ENCODE measurements at regions not wholly inside any gene's neighbourhood (a gene's known extent, or its start where the extent isn't known, plus 50 kb on each side); places are given as distances from the start of the nearest gene placed in this dataset.
"Not testable (repeated sequence)": the region's sequence is repeated elsewhere in the genome, so short reads cannot be mapped to it uniquely, and the experiment has no call there.

DNA sequence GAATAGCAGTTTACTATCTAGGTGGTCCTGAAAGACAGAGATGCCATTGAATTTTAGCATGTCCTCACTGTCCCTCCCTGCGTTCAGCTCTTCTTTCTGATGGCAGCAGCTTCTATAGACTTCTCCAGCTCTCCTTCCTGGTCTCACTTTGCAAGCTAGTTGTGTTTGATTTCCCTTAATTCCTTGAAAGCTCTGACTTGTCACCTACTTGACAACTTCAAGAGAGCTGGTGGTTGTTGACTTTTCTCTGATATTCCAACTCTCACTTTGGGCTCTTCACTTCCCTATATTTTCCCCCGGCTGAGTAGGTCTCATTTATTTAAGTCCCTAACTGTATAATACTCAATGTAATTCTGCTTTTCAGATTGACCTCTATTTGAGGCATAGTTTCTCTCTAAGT lies 1825.0 kb upstream of the RAG2 start:
- Histone ChIP-seq H3K4me3 (ENCODE audit: low read depth in 1 of 2, low read length in 2 of 2) (no peak overlapping the region), H3K4me1 (ENCODE audit: insufficient read depth, low read length) (no peaks in the 10 kb centered on the region), H3K36me3 (ENCODE audit: insufficient read depth, low read length) (no peaks in the 10 kb centered on the region), H3K27ac (ENCODE audit: low read depth, low read length) (no peak overlapping the region), H3K9me3 (ENCODE audit: low read length) (no peaks in the 10 kb centered on the region), H3K27me3 (ENCODE audit: control insufficient read depth in 1 of 2, insufficient read depth in 2 of 2, low read length in 2 of 2) (no peaks in the 10 kb centered on the region), H3K9ac (ENCODE audit: low read length) (no peak overlapping the region)

DNA sequence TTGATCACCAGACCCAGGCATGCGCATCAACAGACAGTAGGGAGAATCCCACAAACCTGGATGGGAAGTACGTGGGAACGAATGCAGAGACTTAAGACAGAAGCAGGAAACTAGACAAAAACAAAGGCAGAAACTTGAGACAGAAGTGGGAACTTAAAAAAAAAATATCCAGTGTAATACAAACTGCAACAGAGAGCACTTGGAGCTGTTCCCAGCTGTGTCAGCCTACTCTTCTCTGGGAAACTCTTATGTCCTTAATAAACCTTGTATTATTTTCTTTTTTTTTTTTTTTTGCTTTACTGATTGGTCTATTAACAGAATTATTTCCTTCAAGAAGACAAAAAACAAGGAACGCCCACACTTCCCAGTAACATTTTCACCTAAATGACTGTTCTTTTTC lies 1818.1 kb upstream of the RAG2 start:
- H3K9me3 ChIP-seq (ENCODE audit: low read length), result no peaks in the 10 kb centered on the region
- no peaks in the 10 kb centered on the region for H3K4me1 ChIP-seq (ENCODE audit: insufficient read depth, low read length)
- H3K4me3 ChIP-seq (ENCODE audit: low read depth in 1 of 2, low read length in 2 of 2), result no peak overlapping the region
- no peaks in the 10 kb centered on the region for H3K36me3 ChIP-seq (ENCODE audit: insufficient read depth, low read length)
- no peak overlapping the region for H3K9ac ChIP-seq (ENCODE audit: low read length)
- no peak overlapping the region for H3K27ac ChIP-seq (ENCODE audit: low read depth, low read length)
- H3K27me3 ChIP-seq (ENCODE audit: control insufficient read depth in 1 of 2, insufficient read depth in 2 of 2, low read length in 2 of 2), result no peaks in the 10 kb centered on the region

DNA sequence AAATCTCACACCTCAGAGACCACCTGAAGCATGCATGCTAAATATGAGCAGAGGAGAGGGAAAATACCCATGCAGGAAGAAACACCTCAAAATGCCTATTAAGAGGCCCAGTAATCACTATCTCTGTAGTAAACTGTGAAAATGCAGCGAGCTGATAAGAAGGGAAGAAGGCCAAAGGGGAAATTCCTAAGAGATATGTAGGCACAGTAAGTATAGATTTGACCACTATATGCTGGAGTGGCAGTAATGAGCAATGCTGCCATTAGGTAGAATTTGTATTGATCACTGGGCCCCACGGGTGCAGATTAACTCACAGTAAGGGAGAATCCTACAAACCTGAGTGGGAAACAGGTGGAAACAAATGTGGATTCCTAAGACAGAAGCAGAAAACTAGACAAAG lies 1813.1 kb upstream of the RAG2 start:
- H3K9ac ChIP-seq (ENCODE audit: low read length), result no peak overlapping the region
- no peaks in the 10 kb centered on the region for H3K36me3 ChIP-seq (ENCODE audit: insufficient read depth, low read length)
- no peaks in the 10 kb centered on the region for H3K27me3 ChIP-seq (ENCODE audit: control insufficient read depth in 1 of 2, insufficient read depth in 2 of 2, low read length in 2 of 2)

DNA sequence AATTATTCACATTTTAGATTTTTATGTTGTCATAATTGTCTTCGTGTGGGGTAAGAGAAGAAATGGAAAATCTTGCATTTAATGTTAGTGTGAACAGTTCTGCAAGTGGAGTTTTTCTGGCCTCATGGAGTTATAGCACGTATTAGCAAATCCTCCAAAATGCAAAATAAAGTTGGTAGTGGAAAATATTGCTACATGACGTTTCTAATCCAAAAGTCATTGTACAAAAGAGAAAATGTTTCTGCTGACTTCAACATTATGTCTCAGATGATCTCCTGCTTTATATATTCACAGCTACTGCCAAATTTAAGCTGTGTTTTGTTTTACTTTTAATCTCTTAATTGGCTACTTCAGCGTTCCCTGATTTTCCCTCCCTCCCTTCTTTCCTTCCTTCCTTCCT lies 1804.0 kb upstream of the RAG2 start:
- H3K27ac ChIP-seq (ENCODE audit: low read depth, low read length), result no peak overlapping the region
- H3K4me1 ChIP-seq (ENCODE audit: insufficient read depth, low read length), result no peaks in the 10 kb centered on the region
- no peaks in the 10 kb centered on the region for H3K36me3 ChIP-seq (ENCODE audit: insufficient read depth, low read length)
- no peak overlapping the region for H3K4me3 ChIP-seq (ENCODE audit: low read depth in 1 of 2, low read length in 2 of 2)
- no peaks in the 10 kb centered on the region for H3K27me3 ChIP-seq (ENCODE audit: control insufficient read depth in 1 of 2, insufficient read depth in 2 of 2, low read length in 2 of 2)
- no peaks in the 10 kb centered on the region for H3K9me3 ChIP-seq (ENCODE audit: low read length)
- no peak overlapping the region for H3K9ac ChIP-seq (ENCODE audit: low read length)

More for the DNA sequence above, 1813.1 kb upstream of the RAG2 start:
- no peaks in the 10 kb centered on the region for H3K9me3 ChIP-seq (ENCODE audit: low read length)
- H3K4me1 ChIP-seq (ENCODE audit: insufficient read depth, low read length), result no peaks in the 10 kb centered on the region
- no peak overlapping the region for H3K27ac ChIP-seq (ENCODE audit: low read depth, low read length)
- no peak overlapping the region for H3K4me3 ChIP-seq (ENCODE audit: low read depth in 1 of 2, low read length in 2 of 2)

DNA sequence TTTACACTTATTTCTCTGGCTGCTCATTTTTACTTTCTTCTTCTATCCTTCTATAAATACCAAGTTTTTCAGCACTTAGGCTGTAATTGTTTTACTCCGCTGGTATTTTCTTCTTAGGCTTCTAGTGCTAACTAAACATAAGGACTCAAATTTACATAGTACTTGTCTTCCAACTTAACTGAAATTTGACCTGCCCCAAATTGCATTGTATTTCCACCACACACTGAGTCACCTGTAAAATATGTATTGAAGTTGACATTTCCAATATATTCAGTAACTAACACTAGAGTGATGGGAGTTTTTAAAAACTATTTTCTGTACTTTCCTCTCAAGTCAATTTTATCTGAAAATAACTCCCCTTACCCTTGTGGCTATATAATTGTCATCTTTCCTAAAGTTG lies 1794.1 kb upstream of the RAG2 start:
- H3K36me3 ChIP-seq (ENCODE audit: insufficient read depth, low read length), result no peaks in the 10 kb centered on the region

DNA sequence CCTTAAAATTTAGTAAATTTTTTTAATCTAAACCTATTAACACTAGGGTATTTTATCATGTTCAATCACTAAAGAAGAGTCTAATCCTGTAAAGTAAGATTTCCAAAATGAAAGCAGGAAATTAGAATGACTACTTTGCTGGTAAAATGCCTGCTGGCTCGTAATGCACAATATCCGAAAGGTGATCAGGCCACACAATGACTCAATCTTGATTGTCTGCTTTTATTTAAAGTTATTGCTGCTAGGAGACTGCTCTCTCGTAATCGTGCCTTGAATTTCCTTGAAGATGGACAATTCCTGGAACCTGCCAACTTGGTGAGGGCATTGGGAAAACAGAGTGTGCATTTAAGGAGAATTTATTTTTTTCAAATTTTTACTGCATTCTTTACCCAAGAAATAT lies 1786.5 kb upstream of the RAG2 start:
- Histone ChIP-seq H3K4me1 (ENCODE audit: insufficient read depth, low read length) (no peaks in the 10 kb centered on the region), H3K9me3 (ENCODE audit: low read length) (no peaks in the 10 kb centered on the region), H3K27me3 (ENCODE audit: control insufficient read depth in 1 of 2, insufficient read depth in 2 of 2, low read length in 2 of 2) (no peaks in the 10 kb centered on the region), H3K27ac (ENCODE audit: low read depth, low read length) (no peak overlapping the region), H3K4me3 (ENCODE audit: low read depth in 1 of 2, low read length in 2 of 2) (no peak overlapping the region), H3K9ac (ENCODE audit: low read length) (no peak overlapping the region), H3K36me3 (ENCODE audit: insufficient read depth, low read length) (no peaks in the 10 kb centered on the region)

More for the DNA sequence above, 1794.1 kb upstream of the RAG2 start:
- Histone ChIP-seq H3K9me3 (ENCODE audit: low read length) (no peaks in the 10 kb centered on the region), H3K27ac (ENCODE audit: low read depth, low read length) (no peak overlapping the region), H3K27me3 (ENCODE audit: control insufficient read depth in 1 of 2, insufficient read depth in 2 of 2, low read length in 2 of 2) (no peaks in the 10 kb centered on the region), H3K4me1 (ENCODE audit: insufficient read depth, low read length) (no peaks in the 10 kb centered on the region), H3K9ac (ENCODE audit: low read length) (no peak overlapping the region), H3K4me3 (ENCODE audit: low read depth in 1 of 2, low read length in 2 of 2) (no peak overlapping the region)

DNA sequence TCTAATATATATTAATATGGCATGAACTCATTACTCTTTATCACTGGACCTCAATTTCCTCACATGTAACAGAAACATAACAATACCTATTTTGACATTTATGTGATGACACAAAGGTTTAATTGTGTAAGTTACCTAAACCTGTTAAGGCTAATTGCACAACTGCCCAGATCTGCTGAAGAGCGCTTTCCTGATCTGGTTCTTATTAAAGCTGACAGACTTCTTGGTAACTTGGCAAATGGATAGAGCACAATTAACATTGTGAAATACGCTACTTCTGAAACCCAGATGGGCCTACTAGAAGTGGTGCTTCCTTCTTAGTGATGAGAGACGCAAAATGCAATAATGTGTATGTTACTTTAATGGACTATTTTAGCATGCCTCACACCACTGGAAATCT lies 1767.2 kb upstream of the RAG2 start:
- H3K36me3 ChIP-seq (ENCODE audit: insufficient read depth, low read length), result no peaks in the 10 kb centered on the region
- H3K9me3 ChIP-seq (ENCODE audit: low read length), result no peaks in the 10 kb centered on the region
- H3K27ac ChIP-seq (ENCODE audit: low read depth, low read length), result no peak overlapping the region
- H3K4me1 ChIP-seq (ENCODE audit: insufficient read depth, low read length), result no peaks in the 10 kb centered on the region
- no peak overlapping the region for H3K4me3 ChIP-seq (ENCODE audit: low read depth in 1 of 2, low read length in 2 of 2)
- H3K27me3 ChIP-seq (ENCODE audit: control insufficient read depth in 1 of 2, insufficient read depth in 2 of 2, low read length in 2 of 2), result no peaks in the 10 kb centered on the region
- no peak overlapping the region for H3K9ac ChIP-seq (ENCODE audit: low read length)

DNA sequence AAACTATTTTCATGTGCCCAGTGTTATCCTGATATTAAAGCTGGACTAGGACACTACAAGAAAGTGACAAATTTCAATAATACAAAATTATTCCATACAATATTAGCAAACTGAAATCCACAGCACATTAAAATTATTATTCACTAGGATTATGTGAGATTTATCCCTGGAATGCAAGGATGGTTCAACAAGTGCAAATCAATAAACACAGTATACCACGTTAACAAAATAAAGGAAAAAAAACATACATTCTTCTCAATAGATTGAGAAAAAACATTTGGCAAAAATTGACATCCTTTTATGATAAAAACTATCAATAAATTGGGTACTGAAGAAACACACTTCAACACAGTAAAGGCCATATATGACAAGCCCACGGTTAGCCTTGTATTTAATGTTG lies 1758.2 kb upstream of the RAG2 start:
- H3K27me3 ChIP-seq (ENCODE audit: control insufficient read depth in 1 of 2, insufficient read depth in 2 of 2, low read length in 2 of 2), result no peaks in the 10 kb centered on the region
- H3K9ac ChIP-seq (ENCODE audit: low read length), result no peak overlapping the region
- no peaks in the 10 kb centered on the region for H3K9me3 ChIP-seq (ENCODE audit: low read length)
- H3K36me3 ChIP-seq (ENCODE audit: insufficient read depth, low read length), result no peaks in the 10 kb centered on the region
- no peak overlapping the region for H3K27ac ChIP-seq (ENCODE audit: low read depth, low read length)
- no peaks in the 10 kb centered on the region for H3K4me1 ChIP-seq (ENCODE audit: insufficient read depth, low read length)
- H3K4me3 ChIP-seq (ENCODE audit: low read depth in 1 of 2, low read length in 2 of 2), result no peak overlapping the region

DNA sequence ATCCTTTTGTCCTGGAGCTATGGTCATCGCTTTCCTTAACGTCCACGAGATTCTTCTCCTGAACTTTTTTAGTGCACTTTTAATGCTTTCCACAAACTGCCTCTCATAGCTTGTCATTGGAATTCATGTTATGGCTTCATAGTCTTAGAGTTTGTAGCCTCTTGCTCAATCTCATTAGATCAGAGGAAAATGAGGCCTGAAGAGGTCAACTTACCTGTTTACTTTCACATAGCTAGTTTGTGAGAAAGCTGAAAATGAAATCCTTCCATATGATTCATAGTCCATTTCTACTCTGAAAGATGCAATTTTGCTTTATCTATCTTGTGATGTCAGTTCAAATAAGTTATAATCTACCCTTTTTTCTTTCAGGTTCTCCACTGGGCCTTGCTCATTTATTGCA lies 1747.2 kb upstream of the RAG2 start:
- Histone ChIP-seq H3K36me3 (ENCODE audit: insufficient read depth, low read length) (no peaks in the 10 kb centered on the region), H3K9ac (ENCODE audit: low read length) (no peak overlapping the region), H3K4me1 (ENCODE audit: insufficient read depth, low read length) (no peaks in the 10 kb centered on the region), H3K9me3 (ENCODE audit: low read length) (no peaks in the 10 kb centered on the region), H3K27ac (ENCODE audit: low read depth, low read length) (no peak overlapping the region), H3K27me3 (ENCODE audit: control insufficient read depth in 1 of 2, insufficient read depth in 2 of 2, low read length in 2 of 2) (no peaks in the 10 kb centered on the region), H3K4me3 (ENCODE audit: low read depth in 1 of 2, low read length in 2 of 2) (no peak overlapping the region)

DNA sequence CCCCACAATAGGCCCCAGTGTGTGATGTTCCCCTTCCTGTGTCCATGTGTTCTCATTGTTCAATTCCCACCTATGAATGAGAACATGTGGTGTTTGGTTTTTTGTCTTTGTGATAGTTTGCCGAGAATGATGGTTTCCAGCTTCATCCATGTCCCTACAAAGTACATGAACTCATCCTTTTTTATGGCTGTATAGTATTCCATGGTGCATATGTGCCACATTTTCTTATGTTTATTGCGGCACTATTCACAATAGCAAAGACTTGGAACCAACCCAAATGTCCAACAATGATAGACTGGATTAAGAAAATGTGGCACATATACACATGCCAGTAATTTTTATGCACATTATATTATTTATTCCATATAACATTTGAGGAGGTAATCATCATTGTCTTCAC lies 1743.6 kb upstream of the RAG2 start:
- not testable (repeated sequence) for H3K9me3 ChIP-seq (ENCODE audit: low read length); H3K27me3 ChIP-seq (ENCODE audit: control insufficient read depth in 1 of 2, insufficient read depth in 2 of 2, low read length in 2 of 2); H3K4me1 ChIP-seq (ENCODE audit: insufficient read depth, low read length); H3K4me3 ChIP-seq (ENCODE audit: low read depth in 1 of 2, low read length in 2 of 2); H3K36me3 ChIP-seq (ENCODE audit: insufficient read depth, low read length); H3K27ac ChIP-seq (ENCODE audit: low read depth, low read length); H3K9ac ChIP-seq (ENCODE audit: low read length)

DNA sequence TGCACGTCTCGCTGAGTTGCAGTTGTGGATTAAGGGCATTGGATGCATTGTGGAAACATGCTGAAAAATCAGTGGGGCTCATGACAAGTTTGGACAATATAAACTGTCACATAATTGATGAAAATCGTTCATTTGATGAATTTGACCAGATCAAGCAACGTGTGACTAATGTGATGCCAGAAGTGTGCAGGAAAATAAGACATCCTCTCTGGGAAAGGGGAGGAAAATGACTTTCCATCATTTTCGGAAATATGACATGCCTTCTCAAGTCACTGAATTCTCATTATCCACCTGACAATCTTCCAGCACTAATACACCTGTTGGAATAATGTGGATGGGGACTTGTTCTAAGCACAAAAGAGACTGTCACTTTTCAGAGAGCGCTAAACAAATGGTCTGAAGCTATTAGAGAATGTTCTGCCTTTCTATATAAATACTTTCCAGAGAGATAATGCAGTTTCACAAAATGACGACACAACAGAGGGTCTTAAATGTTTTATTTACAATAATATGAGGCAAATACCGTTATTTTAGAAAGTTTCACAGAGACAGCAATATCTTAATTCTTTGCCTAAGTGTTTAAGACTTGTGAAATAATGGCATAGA lies 1741.9 kb upstream of the RAG2 start:
- H3K9me3 ChIP-seq (ENCODE audit: low read length), result no peaks in the 10 kb centered on the region
- H3K4me1 ChIP-seq (ENCODE audit: insufficient read depth, low read length), result no peaks in the 10 kb centered on the region
- no peak overlapping the region for H3K9ac ChIP-seq (ENCODE audit: low read length)
- H3K4me3 ChIP-seq (ENCODE audit: low read depth in 1 of 2, low read length in 2 of 2), result no peak overlapping the region
- no peaks in the 10 kb centered on the region for H3K27me3 ChIP-seq (ENCODE audit: control insufficient read depth in 1 of 2, insufficient read depth in 2 of 2, low read length in 2 of 2)
- no peaks in the 10 kb centered on the region for H3K36me3 ChIP-seq (ENCODE audit: insufficient read depth, low read length)
- no peak overlapping the region for H3K27ac ChIP-seq (ENCODE audit: low read depth, low read length)

DNA sequence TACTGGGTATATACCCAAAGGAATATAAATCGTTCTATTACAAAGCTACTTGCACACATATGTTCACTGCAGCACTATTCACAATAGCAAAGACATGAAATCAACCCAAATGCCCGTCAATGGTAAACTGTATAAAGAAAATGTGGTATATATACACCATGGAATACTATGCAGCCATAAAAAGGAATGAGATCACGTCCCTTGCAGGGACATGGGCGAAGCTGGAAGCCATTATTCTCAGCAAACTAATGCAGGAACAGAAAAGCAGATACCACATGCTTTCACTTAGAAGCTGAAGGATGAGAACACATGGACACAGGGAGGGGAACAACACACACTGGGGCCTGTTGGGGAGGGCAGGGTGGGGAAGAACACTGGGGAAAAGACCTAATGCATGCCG lies 1740.0 kb upstream of the RAG2 start:
- H3K36me3 ChIP-seq (ENCODE audit: insufficient read depth, low read length); H3K27me3 ChIP-seq (ENCODE audit: control insufficient read depth in 1 of 2, insufficient read depth in 2 of 2, low read length in 2 of 2); H3K27ac ChIP-seq (ENCODE audit: low read depth, low read length); H3K9me3 ChIP-seq (ENCODE audit: low read length); H3K4me3 ChIP-seq (ENCODE audit: low read depth in 1 of 2, low read length in 2 of 2); H3K4me1 ChIP-seq (ENCODE audit: insufficient read depth, low read length); H3K9ac ChIP-seq (ENCODE audit: low read length): not testable (repeated sequence)

Measured in muscle layer of colon (tissue), 2 donors.